Myocyte (in vitro differentiated cells): ENCODE measurements at regions not wholly inside any gene's neighbourhood (a gene's known extent, or its start where the extent isn't known, plus 50 kb on each side); places are given as distances from the start of the nearest gene placed in this dataset.
A peak's percentile ranks its signal among the peaks of the same experiment; 100 is the strongest.

ENCODE experiments used
- DNase-seq: peaks from one replicate; pipeline ENCODE4 v3.0.0-alpha.2; 2012; ENCODE audit warnings: low read depth

DNA sequence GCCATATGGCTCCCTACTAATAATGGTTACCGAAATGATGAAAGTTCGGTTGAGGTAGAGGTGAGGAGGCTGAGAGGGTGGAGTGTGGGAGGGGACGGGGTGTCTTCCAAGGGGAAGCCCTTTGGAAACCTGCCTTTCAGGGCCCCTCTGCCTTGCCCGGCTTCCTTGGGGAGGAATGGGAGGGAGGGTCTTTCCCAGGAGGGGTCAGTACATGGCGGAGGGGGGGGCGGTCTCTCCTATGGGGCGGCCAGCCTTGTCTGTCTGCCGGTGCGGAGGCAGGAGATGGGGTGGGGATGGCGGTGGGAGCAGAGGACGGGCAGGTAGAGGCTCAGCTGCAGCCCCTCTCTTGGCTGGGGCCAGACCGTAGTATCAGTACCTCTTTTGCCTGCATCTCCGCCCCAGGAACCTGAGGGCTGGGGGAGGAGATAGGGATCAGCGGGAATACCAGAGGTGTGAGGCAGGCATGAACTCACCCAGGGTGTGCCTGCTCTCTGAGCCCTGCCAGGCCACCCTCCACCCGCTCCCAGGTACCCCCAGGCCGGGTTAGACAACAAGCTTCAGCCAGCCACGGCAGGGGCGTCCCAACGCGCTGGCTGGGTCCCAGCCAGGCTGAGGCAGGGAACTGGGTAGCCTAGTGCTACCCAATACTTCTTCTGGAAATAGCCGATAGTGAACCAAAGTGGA, 79.4 kb upstream of the POU3F1 start:
- no peak for DNase-seq

GRCh38 chr1:38125016-38125415, 78.4 kb upstream of the POU3F1 start:
- no peak for DNase-seq

GRCh38 chr1:38123356-38124135, 77.0 kb upstream of the POU3F1 start:
- DNase-seq: no peak

- no peak for DNase-seq
Observed at GRCh38 chr1:38121231-38121680, 74.7 kb upstream of the POU3F1 start.

GRCh38 chr1:38120552-38121230, 74.1 kb upstream of the POU3F1 start:
- no peak for DNase-seq

DNA sequence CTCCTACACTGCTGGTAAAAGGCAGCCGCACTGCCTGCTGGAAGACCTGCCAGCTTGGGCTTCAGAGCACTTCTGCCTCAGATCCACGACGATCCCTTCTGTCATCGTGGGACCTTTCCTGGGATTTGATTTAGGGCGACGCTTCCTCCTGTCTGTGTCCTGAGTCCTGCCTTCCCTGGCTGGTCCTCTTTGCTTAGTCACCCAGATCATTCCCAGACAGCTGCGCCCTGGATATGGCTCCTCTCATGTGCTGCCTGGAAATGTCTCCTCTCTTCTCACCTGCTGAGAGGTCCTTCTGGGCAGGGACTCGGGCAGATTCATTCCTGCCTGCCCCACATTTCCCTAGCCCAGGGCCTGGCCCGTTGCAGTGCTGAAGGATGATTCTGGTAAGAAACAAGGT, 72.4 kb upstream of the POU3F1 start:
- peak; percentile 52 for DNase-seq

DNA sequence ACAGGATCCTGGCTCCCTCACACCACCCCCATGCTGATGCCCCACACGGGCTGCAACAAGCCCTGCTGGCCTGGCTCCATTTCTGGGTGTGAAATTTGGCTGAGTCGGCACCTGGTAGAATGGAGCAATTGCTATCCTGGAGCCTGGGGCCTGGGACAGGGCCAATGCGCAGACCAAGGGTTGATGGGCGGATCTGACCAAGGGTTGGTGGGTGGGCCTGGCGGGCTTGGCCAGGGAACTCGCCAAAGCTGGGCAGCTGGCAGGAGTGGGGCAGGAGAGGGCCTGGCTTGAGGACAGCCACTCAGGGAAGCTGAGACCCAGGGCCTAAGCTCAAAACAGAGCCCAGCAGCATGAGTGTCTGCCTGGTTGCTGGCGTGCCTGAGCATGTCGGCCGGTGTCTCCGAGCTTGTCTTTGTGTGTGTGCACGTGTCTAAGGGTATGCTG, 70.9 kb upstream of the POU3F1 start:
- no peak for DNase-seq

DNA sequence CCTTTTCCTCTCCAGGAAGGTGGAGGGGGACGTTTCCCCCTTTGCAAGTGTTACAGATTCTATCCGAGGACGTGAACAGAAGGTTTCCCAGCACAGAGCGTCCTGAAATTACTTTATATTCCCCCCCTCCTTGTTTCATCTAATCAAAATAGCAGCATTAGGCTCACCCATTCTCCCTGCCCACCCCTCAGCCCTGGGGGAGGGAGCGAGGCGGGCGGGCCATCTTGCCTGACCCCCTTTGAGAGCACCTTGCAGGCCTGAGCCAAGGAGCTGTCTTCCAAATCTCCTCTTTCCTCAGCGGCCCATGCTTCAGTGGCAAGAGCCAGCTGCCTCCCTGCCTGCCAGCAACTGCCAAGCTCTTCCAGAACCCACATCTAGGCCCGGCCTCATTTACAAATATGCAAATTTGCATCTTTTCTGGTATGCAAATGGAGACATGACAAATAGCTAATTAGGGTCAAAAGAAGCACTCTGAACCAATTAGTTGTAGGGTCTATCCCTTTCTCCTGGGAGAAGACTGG, 69.1 kb upstream of the POU3F1 start:
- DNase-seq: no peak

- no peak for DNase-seq
Observed at GRCh38 chr1:38115226-38115625, 68.6 kb upstream of the POU3F1 start.

GRCh38 chr1:38114241-38115026, 67.8 kb upstream of the POU3F1 start:
- no peak for DNase-seq

DNA sequence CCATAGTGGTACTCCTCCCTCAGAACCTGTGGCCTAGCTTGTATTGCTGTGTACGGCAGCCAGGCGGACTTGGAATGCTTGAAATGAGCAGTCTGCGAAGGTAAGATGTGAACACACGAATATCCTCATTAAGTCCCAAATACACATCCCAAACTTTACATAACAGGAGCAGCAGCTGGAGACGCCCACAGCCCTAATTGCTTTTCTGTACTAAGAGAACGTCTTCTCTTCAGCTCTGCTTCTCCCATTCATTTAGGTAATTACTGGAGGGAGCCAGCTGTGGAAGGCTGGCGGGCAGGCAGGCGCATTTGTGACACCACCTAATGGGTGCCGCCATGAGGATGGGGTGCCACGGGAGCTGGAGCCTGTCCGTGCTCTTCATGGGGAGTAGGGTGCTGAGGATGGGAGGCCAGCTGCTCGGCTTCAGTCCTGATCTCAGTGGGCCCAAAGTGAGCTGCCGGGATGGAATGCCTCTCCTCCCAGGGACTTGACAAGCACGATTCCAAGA, 66.6 kb upstream of the POU3F1 start:
- no peak for DNase-seq

- DNase-seq: no peak
Observed at GRCh38 chr1:38111589-38111988, 65.0 kb upstream of the POU3F1 start.

GRCh38 chr1:38105267-38105666, 58.7 kb upstream of the POU3F1 start:
- DNase-seq: no peak

GRCh38 chr1:38102636-38103035, 56.0 kb upstream of the POU3F1 start:
- DNase-seq: peak; percentile 81

DNA sequence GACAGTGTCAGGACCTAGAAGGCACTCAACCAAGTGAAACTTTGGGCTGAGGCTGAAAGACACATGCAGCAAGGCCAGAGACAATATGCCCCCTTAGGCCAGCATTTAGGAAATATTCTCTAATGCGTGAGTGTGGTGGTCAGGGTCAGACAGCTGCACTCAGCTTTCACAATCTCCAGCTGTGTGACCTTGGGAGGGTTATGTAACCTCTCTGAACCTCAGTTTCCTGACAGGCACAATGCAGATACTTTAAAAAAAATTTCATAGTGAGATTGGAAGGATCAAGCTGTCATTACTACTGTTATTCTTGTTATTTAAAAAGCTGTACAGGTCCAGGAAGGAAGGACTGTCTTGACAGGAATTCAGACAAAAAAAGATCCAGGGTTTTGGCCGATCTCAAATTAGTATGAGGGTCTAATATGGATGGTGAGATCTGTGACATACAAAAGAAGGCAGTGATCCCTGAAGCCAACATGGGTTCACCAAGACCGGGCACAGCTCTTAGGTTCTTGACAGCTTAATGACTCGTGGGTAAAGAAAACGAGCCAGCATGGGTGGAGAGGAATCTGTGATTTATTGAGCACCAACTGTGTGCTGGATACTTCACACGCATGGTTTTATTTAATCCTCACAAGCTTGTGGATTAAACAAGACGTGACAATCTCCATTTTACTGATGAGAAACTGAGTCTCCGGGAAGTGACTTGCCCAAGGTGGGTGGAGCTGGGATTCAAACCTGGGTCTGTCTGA, 54.6 kb upstream of the POU3F1 start:
- peak; percentile 25 for DNase-seq

- no peak for DNase-seq
Observed at GRCh38 chr1:38098101-38098847, 51.7 kb upstream of the POU3F1 start.

GRCh38 chr1:38097284-38097898, 50.8 kb upstream of the POU3F1 start:
- DNase-seq: no peak
